ENCODE measurements at regions not wholly inside any gene's neighbourhood (a gene's known extent, or its start where the extent isn't known, plus 50 kb on each side); places are given as distances from the start of the nearest gene placed in this dataset.

DNA sequence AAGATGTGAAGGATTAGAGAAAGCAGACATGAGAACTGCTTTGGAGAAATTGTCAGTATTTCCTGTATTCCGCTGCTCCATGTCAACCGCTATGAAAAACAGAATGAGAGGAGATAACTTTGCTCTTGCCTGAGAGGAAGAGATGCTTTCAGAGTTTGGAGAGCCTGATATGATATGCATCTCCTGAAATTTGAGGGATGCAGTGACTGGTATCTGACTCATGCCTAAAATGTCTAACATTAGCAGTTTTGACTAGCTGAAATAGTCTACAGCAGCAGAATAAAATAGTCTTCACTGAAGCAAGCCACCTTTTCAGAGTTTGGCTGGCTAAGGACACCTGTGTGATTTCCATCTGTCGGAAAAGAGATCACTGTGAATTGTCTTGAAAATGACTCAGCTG is 165.8 kb upstream of the LRRC7 start:
- no peak for DNase-seq (ENCODE audit: low spot score in 2 of 2)
- intact Hi-C loops (cut with DNase I) = no loop called here
- Histone ChIP-seq H3K27ac (no peak overlapping the region), H3K36me3 (no peaks in the 10 kb centered on the region), H3K4me3 (no peak overlapping the region), H3K4me1 (no peaks in the 10 kb centered on the region), H3K27me3 (no peaks in the 10 kb centered on the region), H3K9me3 (no peaks in the 10 kb centered on the region)
- no peak for TF ChIP-seq CTCF (IDR thresholded peaks at IDR 0.05)

DNA sequence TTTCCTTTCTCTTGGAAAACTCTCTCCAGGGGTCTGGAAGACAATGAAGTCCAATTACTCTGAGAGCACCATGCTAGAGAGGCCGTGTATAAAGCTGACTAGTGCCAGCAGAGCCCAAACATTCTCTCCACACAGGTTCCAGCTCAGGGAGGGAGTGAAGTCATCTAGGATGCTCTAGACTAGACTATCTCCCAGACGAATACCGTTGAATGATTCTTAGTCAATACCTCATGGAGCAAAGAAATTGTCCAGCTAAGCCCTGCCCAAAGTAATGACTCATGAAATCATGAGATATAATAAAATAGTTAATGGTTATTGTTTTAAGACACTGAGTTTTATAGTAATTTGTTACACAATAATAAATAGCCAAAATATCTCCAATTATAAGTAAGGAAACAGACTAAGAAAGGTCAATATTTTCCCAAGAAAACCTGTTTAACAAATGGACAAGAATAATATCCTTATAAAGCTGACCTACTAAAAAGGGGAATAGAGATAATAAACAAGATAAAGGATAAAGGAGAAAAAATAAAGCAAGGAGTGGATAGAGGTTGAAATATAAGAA is 163.9 kb upstream of the LRRC7 start:
- H3K4me1 ChIP-seq = no peaks in the 10 kb centered on the region
- no peaks in the 10 kb centered on the region for H3K36me3 ChIP-seq
- no peak for DNase-seq (ENCODE audit: low spot score in 2 of 2)
- TF ChIP-seq CTCF (IDR thresholded peaks at IDR 0.05) = no peak
- no peak overlapping the region for H3K27ac ChIP-seq
- H3K4me3 ChIP-seq = no peak overlapping the region
- intact Hi-C loops (cut with DNase I) = no loop called here
- no peaks in the 10 kb centered on the region for H3K9me3 ChIP-seq
- H3K27me3 ChIP-seq = no peaks in the 10 kb centered on the region

DNA sequence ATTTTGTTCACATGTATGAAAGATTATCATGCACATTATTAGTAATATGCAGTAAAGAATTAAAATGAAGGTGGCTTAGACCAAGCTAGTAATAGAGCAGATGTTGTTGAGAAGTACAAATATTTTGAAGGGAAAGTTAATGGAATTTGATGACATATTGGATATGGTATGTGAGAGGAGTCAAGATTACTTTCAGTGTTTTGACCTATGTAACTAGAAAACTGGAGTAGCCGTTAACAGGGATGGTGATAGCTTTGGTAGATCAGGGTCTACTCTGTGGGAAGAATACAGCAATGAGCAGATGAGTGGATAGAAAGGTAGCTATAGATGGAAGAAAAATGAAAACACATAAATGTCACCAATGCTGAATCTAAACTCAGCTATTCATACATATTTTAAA is 163.2 kb upstream of the LRRC7 start:
- no peak for TF ChIP-seq CTCF (IDR thresholded peaks at IDR 0.05)
- no peak overlapping the region for H3K27ac ChIP-seq
- intact Hi-C loops (cut with DNase I) = no loop called here

GRCh38 chr1:69406244-69406643 is 161.5 kb upstream of the LRRC7 start:
- Histone ChIP-seq H3K36me3 (no peaks in the 10 kb centered on the region), H3K27me3 (no peaks in the 10 kb centered on the region), H3K9me3 (no peaks in the 10 kb centered on the region), H3K27ac (no peak overlapping the region), H3K4me3 (no peak overlapping the region), H3K4me1 (no peaks in the 10 kb centered on the region)
- no peak for TF ChIP-seq CTCF (IDR thresholded peaks at IDR 0.05)
- DNase-seq (ENCODE audit: low spot score in 2 of 2) = no peak
- intact Hi-C loops (cut with DNase I) = no loop called here

More for the DNA sequence above, 163.2 kb upstream of the LRRC7 start:
- no peaks in the 10 kb centered on the region for H3K27me3 ChIP-seq
- H3K9me3 ChIP-seq = no peaks in the 10 kb centered on the region
- no peaks in the 10 kb centered on the region for H3K36me3 ChIP-seq
- no peak overlapping the region for H3K4me3 ChIP-seq
- H3K4me1 ChIP-seq = no peaks in the 10 kb centered on the region
- no peak for DNase-seq (ENCODE audit: low spot score in 2 of 2)

GRCh38 chr1:69409731-69410456 is 157.8 kb upstream of the LRRC7 start:
- no peak for TF ChIP-seq CTCF (IDR thresholded peaks at IDR 0.05)

More at GRCh38 chr1:69409731-69410456, 157.8 kb upstream of the LRRC7 start:
- no peaks in the 10 kb centered on the region for H3K4me1 ChIP-seq
- no peaks in the 10 kb centered on the region for H3K9me3 ChIP-seq
- H3K27ac ChIP-seq = no peak overlapping the region
- DNase-seq (ENCODE audit: low spot score in 2 of 2) = no peak
- no peak overlapping the region for H3K4me3 ChIP-seq
- H3K36me3 ChIP-seq = no peaks in the 10 kb centered on the region
- intact Hi-C loops (cut with DNase I) = no loop called here
- no peaks in the 10 kb centered on the region for H3K27me3 ChIP-seq

All from ascending aorta (tissue), 2 donors.